ENCODE measurements at regions not wholly inside any gene's neighbourhood (a gene's known extent, or its start where the extent isn't known, plus 50 kb on each side); places are given as distances from the start of the nearest gene placed in this dataset.

GRCh38 chr20:33936656-33937055 lies 57.1 kb upstream of the RALY start:
- no peak for TF ChIP-seq CTCF (IDR thresholded peaks at IDR 0.05; ENCODE audit: low read depth, low read length)
- TF ChIP-seq EZH2phosphoT487 (IDR thresholded peaks at IDR 0.05; ENCODE audit: low read depth): no peak
